PFSK-1 (cell line): ENCODE measurements at regions not wholly inside any gene's neighbourhood (a gene's known extent, or its start where the extent isn't known, plus 50 kb on each side); places are given as distances from the start of the nearest gene placed in this dataset.

Experiments used
- FOXP2 ChIP-seq: optimal IDR thresholded peaks from 2 replicates; pipeline ENCODE3; 2011; ENCODE audit warnings: borderline replicate concordance, control low read depth, inconsistent platforms; ENCODE audit not compliant: insufficient read depth; ENCODE audit errors: extremely low read length, extremely low read depth
- POLR2AphosphoS5 ChIP-seq: IDR thresholded peaks from 2 replicates; pipeline ENCODE4 v1.6.1; 2012; ENCODE audit warnings: low read depth, mild to moderate bottlenecking, control low read depth, low read length, moderate library complexity
- SIN3A ChIP-seq: IDR thresholded peaks from 2 replicates; pipeline ENCODE4 v1.6.1; 2012; ENCODE audit warnings: mild to moderate bottlenecking, low read length, moderate library complexity, borderline replicate concordance; ENCODE audit not compliant: insufficient read depth
- TAF1 ChIP-seq: IDR thresholded peaks from 2 replicates; pipeline ENCODE4 v1.6.1; 2012; ENCODE audit warnings: low read length, control low read depth, borderline replicate concordance; ENCODE audit not compliant: insufficient read depth
- TF ChIP-seq, protein P1 (sequence below), 2 experiments: IDR thresholded peaks; 2 replicates each; pipeline versions ENCODE4 v1.6.1 to v1.8.0; 2011 to 2012; ENCODE audit warnings: low read depth in 2 of 2, low read length in 2 of 2, control low read depth in 1 of 2, inconsistent platforms in 1 of 2, mild to moderate bottlenecking in 1 of 2, moderate library complexity in 1 of 2; ENCODE audit not compliant: insufficient read depth in 1 of 2

DNA sequence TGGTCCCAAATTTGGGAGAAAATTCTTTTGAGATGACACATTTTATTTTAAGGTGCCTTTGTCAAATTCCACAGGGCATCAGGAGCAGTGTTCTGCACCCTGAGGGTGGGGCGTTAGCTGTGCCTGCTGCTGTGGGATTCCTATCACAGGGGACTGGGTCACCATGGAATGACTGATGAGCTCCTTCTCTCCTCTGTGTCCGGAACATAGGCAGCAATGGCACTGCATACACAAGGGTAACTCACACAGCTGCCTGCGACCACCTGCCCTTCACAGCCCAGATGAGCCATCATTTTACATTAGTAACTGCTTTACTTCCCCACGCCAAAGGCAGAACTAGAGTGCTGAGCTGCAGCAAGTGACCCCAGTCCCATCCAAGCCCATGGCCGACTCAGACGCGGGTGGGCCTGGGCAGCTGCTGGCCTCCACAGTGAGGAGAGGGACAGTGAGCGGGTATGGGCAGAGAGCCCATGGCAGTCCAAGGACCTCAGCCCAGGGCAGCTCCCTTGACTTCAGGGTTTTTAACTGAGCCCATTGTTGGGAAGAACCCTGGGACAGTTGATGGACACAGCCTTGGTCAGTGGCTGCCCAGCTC is 93.7 kb downstream of the GADD45G start:
- TF ChIP-seq FOXP2 (no peak), POLR2AphosphoS5 (no peak), TAF1 (no peak), SIN3A (no peak)
- TF ChIP-seq, protein P1, sequence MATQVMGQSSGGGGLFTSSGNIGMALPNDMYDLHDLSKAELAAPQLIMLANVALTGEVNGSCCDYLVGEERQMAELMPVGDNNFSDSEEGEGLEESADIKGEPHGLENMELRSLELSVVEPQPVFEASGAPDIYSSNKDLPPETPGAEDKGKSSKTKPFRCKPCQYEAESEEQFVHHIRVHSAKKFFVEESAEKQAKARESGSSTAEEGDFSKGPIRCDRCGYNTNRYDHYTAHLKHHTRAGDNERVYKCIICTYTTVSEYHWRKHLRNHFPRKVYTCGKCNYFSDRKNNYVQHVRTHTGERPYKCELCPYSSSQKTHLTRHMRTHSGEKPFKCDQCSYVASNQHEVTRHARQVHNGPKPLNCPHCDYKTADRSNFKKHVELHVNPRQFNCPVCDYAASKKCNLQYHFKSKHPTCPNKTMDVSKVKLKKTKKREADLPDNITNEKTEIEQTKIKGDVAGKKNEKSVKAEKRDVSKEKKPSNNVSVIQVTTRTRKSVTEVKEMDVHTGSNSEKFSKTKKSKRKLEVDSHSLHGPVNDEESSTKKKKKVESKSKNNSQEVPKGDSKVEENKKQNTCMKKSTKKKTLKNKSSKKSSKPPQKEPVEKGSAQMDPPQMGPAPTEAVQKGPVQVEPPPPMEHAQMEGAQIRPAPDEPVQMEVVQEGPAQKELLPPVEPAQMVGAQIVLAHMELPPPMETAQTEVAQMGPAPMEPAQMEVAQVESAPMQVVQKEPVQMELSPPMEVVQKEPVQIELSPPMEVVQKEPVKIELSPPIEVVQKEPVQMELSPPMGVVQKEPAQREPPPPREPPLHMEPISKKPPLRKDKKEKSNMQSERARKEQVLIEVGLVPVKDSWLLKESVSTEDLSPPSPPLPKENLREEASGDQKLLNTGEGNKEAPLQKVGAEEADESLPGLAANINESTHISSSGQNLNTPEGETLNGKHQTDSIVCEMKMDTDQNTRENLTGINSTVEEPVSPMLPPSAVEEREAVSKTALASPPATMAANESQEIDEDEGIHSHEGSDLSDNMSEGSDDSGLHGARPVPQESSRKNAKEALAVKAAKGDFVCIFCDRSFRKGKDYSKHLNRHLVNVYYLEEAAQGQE (IDR thresholded peaks at IDR 0.05; ENCODE audit: insufficient read depth in 1 of 2, low read depth in 2 of 2, low read length in 2 of 2) = no peak

- TF ChIP-seq POLR2AphosphoS5 (no peak), FOXP2 (no peak), TAF1 (no peak), SIN3A (no peak)
- TF ChIP-seq, protein P1 (IDR thresholded peaks at IDR 0.05; ENCODE audit: insufficient read depth in 1 of 2, low read depth in 2 of 2, low read length in 2 of 2) = no peak
Observed at GRCh38 chr9:89699646-89700045, 94.8 kb downstream of the GADD45G start.

GRCh38 chr9:89701221-89701798 is 96.5 kb downstream of the GADD45G start:
- TF ChIP-seq, protein P1 (IDR thresholded peaks at IDR 0.05; ENCODE audit: insufficient read depth in 1 of 2, low read depth in 2 of 2, low read length in 2 of 2) = no peak
- TF ChIP-seq FOXP2 (no peak), POLR2AphosphoS5 (no peak), TAF1 (no peak), SIN3A (no peak)

GRCh38 chr9:89702401-89702800 is 97.6 kb downstream of the GADD45G start:
- TF ChIP-seq, protein P1 (IDR thresholded peaks at IDR 0.05; ENCODE audit: insufficient read depth in 1 of 2, low read depth in 2 of 2, low read length in 2 of 2) = no peak
- TF ChIP-seq SIN3A (no peak), FOXP2 (no peak), TAF1 (no peak), POLR2AphosphoS5 (no peak)
